ENCODE measurements at regions not wholly inside any gene's neighbourhood (a gene's known extent, or its start where the extent isn't known, plus 50 kb on each side); places are given as distances from the start of the nearest gene placed in this dataset.

DNA sequence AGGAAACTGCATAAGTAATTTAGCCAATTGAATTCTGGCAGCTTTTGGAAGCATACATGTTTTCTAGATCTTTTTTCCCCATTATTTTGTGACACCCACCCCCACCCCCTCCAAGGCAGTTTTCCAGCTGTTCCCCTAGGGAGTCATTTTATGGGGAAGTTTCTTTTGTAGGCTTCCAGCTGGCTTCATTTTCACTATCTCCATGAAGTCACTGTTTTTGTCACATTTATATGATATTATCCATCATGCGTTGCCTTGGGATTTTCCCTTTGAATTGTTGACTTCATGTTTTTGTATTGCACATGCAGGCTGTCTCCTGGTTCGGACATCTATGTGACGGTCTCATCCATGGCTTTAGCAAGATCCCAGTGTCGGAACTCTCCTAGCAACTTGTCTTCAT is 233.6 kb upstream of the RGS6 start:
- peaks cover 3 to 9% of the 10 kb centered on the region in 2 experiments for H3K4me1 Mint-ChIP-seq
- Histone ChIP-seq H3K27me3 (ENCODE audit: insufficient read depth, low read length) (no peaks in the 10 kb centered on the region), H2BK12ac (ENCODE audit: insufficient read length, low read depth, low read length) (no peak overlapping the region), H2BK5ac (ENCODE audit: insufficient read length, low read length) (no peak overlapping the region), H3K23ac (ENCODE audit: insufficient read length, low read depth, low read length) (no peak overlapping the region), H3K79me2 (ENCODE audit: insufficient read depth, low read length) (no peaks in the 10 kb centered on the region), H3K27ac (ENCODE audit: insufficient read length, low read depth, low read length) (no peak overlapping the region), H3K9ac (ENCODE audit: extremely low read depth, insufficient read length, low read length) (no peak overlapping the region), H3K4ac (ENCODE audit: low read depth, low read length) (no peak overlapping the region), H4K5ac (ENCODE audit: insufficient read length, low read depth, low read length) (no peak overlapping the region), H3K18ac (ENCODE audit: insufficient read length, low read depth, low read length) (no peak overlapping the region), H3K79me1 (ENCODE audit: insufficient read depth, low read depth, low read length, poor library complexity, severe bottlenecking) (no peaks in the 10 kb centered on the region), H3K4me2 (ENCODE audit: insufficient read depth, insufficient read length, low read length) (no peak overlapping the region), H3K14ac (ENCODE audit: insufficient read depth, low read length) (no peak overlapping the region), H3T11ph (ENCODE audit: low read length) (no peak overlapping the region), H3K56ac (ENCODE audit: insufficient read length, low read depth, low read length) (no peak overlapping the region), H2BK15ac (ENCODE audit: low read depth, low read length) (no peak overlapping the region), H4K91ac (ENCODE audit: insufficient read length, low read depth, low read length) (no peak overlapping the region), H2AK5ac (ENCODE audit: insufficient read length, low read length) (no peak overlapping the region), H3K23me2 (ENCODE audit: insufficient read length, low read depth, low read length, poor library complexity, severe bottlenecking) (no peaks in the 10 kb centered on the region), H2BK20ac (ENCODE audit: low read depth, low read length, poor library complexity, severe bottlenecking) (no peak overlapping the region), H4K8ac (replicated peaks; ENCODE audit: insufficient read length, low read depth, low read length) (no peak overlapping the region), H4K20me1 (ENCODE audit: control insufficient read depth, insufficient read depth, insufficient read length) (no peaks in the 10 kb centered on the region), H2AFZ (ENCODE audit: low read length) (no peak overlapping the region), H3K4me1 (ENCODE audit: insufficient read depth, low read length) (no peaks in the 10 kb centered on the region), H2BK120ac (ENCODE audit: low read depth, low read length, poor library complexity, severe bottlenecking) (no peak overlapping the region), H3K9me3 (ENCODE audit: control insufficient read depth, low read depth, low read length) (no peaks in the 10 kb centered on the region)
- H3K36me3 Mint-ChIP-seq (ENCODE audit: insufficient read depth in 1 of 3, low read depth in 3 of 3) = peaks cover 13 to 20% (median 19%) of the 10 kb centered on the region in 3 experiments; a peak in 6 of 7 replicates
- no peaks in the 10 kb centered on the region for H3K9me3 Mint-ChIP-seq
- no peaks in the 10 kb centered on the region for H3K27me3 Mint-ChIP-seq (ENCODE audit: low read depth)
- no peak overlapping the region for H3K27ac Mint-ChIP-seq
- WGBS (ENCODE audit: extremely low coverage, insufficient read length, low lambda C conversion rate) = no CpG with 5 or more reads among the region's 4 CpGs
- TF ChIP-seq, protein P1, sequence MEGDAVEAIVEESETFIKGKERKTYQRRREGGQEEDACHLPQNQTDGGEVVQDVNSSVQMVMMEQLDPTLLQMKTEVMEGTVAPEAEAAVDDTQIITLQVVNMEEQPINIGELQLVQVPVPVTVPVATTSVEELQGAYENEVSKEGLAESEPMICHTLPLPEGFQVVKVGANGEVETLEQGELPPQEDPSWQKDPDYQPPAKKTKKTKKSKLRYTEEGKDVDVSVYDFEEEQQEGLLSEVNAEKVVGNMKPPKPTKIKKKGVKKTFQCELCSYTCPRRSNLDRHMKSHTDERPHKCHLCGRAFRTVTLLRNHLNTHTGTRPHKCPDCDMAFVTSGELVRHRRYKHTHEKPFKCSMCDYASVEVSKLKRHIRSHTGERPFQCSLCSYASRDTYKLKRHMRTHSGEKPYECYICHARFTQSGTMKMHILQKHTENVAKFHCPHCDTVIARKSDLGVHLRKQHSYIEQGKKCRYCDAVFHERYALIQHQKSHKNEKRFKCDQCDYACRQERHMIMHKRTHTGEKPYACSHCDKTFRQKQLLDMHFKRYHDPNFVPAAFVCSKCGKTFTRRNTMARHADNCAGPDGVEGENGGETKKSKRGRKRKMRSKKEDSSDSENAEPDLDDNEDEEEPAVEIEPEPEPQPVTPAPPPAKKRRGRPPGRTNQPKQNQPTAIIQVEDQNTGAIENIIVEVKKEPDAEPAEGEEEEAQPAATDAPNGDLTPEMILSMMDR (conservative IDR thresholded peaks at IDR 0.05) = no peak
- no peak for DNase-seq
- H3K4me3 Mint-ChIP-seq = no peak overlapping the region
